Fibroblast of lung (primary cell): ENCODE measurements at regions not wholly inside any gene's neighbourhood (a gene's known extent, or its start where the extent isn't known, plus 50 kb on each side); places are given as distances from the start of the nearest gene placed in this dataset.
"Not testable (repeated sequence)": the region's sequence is repeated elsewhere in the genome, so short reads cannot be mapped to it uniquely, and the experiment has no call there.

Experiments used
- EZH2 ChIP-seq: IDR thresholded peaks from 2 replicates; pipeline ENCODE4 v1.5.1; 2012; ENCODE audit warnings: low read length, control low read depth, mild to moderate bottlenecking; ENCODE audit errors: missing control alignments
- TF ChIP-seq, protein P1 (sequence below), 2 donors: IDR thresholded peaks in 1 of 2; conservative IDR thresholded peaks in 1 of 2; 1 replicate in 1 of 2; 2 replicates in 1 of 2; pipeline ENCODE4 v1.5.1; 2011 to 2012; ENCODE audit warnings: low read length in 2 of 2, control low read depth in 1 of 2, inconsistent platforms in 1 of 2, low read depth in 1 of 2, mild to moderate bottlenecking in 1 of 2

DNA sequence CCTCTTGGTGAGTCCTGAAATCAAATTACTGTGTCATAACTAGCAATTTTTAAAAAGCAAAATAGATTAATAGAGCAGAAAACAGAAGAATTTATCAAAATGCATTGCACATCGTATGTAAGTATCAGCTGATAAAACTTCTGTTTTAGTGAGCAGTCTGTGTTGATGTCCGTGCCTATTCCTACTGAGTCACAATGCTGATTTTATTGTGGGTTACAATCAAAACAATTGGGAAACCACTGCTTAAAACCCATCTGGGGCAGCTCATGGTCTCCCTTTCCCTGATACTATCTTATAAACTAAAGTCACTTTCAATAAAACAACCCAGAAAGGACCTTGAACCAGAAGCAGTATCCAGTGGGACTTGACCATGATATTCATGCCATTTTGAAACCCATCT lies 101.1 kb upstream of the GPR39 start:
- TF ChIP-seq EZH2 = not testable (repeated sequence)
- TF ChIP-seq, protein P1, sequence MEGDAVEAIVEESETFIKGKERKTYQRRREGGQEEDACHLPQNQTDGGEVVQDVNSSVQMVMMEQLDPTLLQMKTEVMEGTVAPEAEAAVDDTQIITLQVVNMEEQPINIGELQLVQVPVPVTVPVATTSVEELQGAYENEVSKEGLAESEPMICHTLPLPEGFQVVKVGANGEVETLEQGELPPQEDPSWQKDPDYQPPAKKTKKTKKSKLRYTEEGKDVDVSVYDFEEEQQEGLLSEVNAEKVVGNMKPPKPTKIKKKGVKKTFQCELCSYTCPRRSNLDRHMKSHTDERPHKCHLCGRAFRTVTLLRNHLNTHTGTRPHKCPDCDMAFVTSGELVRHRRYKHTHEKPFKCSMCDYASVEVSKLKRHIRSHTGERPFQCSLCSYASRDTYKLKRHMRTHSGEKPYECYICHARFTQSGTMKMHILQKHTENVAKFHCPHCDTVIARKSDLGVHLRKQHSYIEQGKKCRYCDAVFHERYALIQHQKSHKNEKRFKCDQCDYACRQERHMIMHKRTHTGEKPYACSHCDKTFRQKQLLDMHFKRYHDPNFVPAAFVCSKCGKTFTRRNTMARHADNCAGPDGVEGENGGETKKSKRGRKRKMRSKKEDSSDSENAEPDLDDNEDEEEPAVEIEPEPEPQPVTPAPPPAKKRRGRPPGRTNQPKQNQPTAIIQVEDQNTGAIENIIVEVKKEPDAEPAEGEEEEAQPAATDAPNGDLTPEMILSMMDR (conservative IDR thresholded peaks at IDR 0.05 in 1 of 2, IDR thresholded peaks at IDR 0.05 in 1 of 2; ENCODE audit: low read depth in 1 of 2, low read length in 2 of 2) = not testable (repeated sequence)
